A673 (cell line): ENCODE measurements at regions not wholly inside any gene's neighbourhood (a gene's known extent, or its start where the extent isn't known, plus 50 kb on each side); places are given as distances from the start of the nearest gene placed in this dataset.

Source experiments
- BruUV-seq: library from RNA; stranded (reverse); fragments of 400-500 nt; replicated peaks from 2 replicates; lab custom pipeline; 2021; lab: Mats Ljungman, UMichigan
- CTCF ChIA-PET: fragments of 300-600 bp; sonication (Branson Sonifier 250); formaldehyde crosslinking; loops from one replicate; lab custom pipeline; 2022; ENCODE audit warnings: antibody characterized with exemption; lab: Charles Lee
- POLR2A ChIA-PET: fragments of 300-600 bp; sonication (Branson Sonifier 250); formaldehyde crosslinking; loops from one replicate; lab custom pipeline; 2022; ENCODE audit warnings: antibody characterized with exemption; ENCODE audit not compliant: low non-redundant PET; lab: Charles Lee
- DNase-seq: peaks from one replicate; pipeline ENCODE4 v3.0.0-alpha.2; 2015; ENCODE audit warnings: low spot score
- H3K27ac ChIP-seq: fragments of 200-600 bp; sonication (generic); 2 replicates; pipeline ENCODE4 v1.5.1; 2016; ENCODE audit warnings: mixed run types, low read depth, mild to moderate bottlenecking, mixed read lengths, antibody characterized with exemption, low read length; ENCODE audit not compliant: poor library complexity, severe bottlenecking
- H3K27me3 ChIP-seq: fragments of 200-600 bp; sonication (generic); replicated peaks from 2 replicates; pipeline ENCODE4 v1.6.1; 2017; ENCODE audit warnings: mixed run types, low read depth, mild to moderate bottlenecking, mixed read lengths, antibody characterized with exemption, low read length; ENCODE audit not compliant: insufficient read depth, poor library complexity
- H3K36me3 ChIP-seq: fragments of 200-600 bp; sonication (generic); 2 replicates; pipeline ENCODE4 v1.6.1; 2016; ENCODE audit warnings: mixed run types, mild to moderate bottlenecking, mixed read lengths, antibody characterized with exemption, low read length; ENCODE audit not compliant: insufficient read depth, poor library complexity, severe bottlenecking
- H3K4me1 ChIP-seq: fragments of 200-600 bp; sonication (generic); 2 replicates; pipeline ENCODE4 v1.6.1; 2017; ENCODE audit warnings: mixed run types, mild to moderate bottlenecking, mixed read lengths, antibody characterized with exemption, low read length; ENCODE audit not compliant: insufficient read depth, poor library complexity, severe bottlenecking
- H3K4me3 ChIP-seq: fragments of 200-600 bp; sonication (generic); 2 replicates; pipeline ENCODE4 v1.5.1; 2016; ENCODE audit warnings: low read depth, mixed run types, mild to moderate bottlenecking, mixed read lengths, low read length; ENCODE audit not compliant: poor library complexity, severe bottlenecking
- H3K9me3 ChIP-seq: fragments of 200-600 bp; sonication (generic); 2 replicates; pipeline ENCODE4 v1.6.1; 2016; ENCODE audit warnings: mixed run types, low read depth, mild to moderate bottlenecking, mixed read lengths, antibody characterized with exemption, low read length; ENCODE audit not compliant: poor library complexity, severe bottlenecking
- EZH2 ChIP-seq: fragments of 200-600 bp; sonication (generic); IDR thresholded peaks from 2 replicates; pipeline ENCODE4 v1.6.1; 2017; ENCODE audit warnings: borderline replicate concordance, low read depth, mild to moderate bottlenecking, mixed read lengths, antibody characterized with exemption, low read length; ENCODE audit not compliant: poor library complexity, severe bottlenecking
- intact Hi-C: fragments of 100-400 bp; cut with micrococcal nuclease; formaldehyde crosslinking; loops from one replicate; pipeline ENCODE4 v1.10.0; 2022; ENCODE audit not compliant: unreplicated experiment
- TF ChIP-seq, protein P1 (sequence below): fragments of 300-800, 200-600 bp; sonication (generic); conservative IDR thresholded peaks from 2 replicates; pipeline ENCODE4 v1.5.1; 2017; ENCODE audit warnings: low read depth, mild to moderate bottlenecking, antibody characterized with exemption, low read length, moderate library complexity, mixed read lengths

DNA sequence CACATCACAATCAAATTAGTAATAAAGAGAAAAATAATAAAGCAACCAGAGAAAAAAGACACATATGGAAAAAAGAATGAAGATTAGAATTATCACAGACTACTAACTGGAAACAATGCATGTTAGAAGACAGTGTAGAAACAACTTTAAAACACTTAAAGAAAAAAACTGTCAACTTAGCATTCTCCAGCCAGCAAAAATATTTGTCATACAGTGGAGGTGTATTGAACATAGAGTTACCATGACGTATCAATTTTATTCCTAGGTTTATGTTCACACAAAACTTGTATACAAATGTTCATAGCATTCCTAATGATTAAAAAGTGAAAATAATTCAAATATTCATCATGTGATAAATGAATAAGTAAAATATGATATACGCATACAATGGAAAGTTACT is 61.5 kb upstream of the ADAM23 start:
- TF ChIP-seq EZH2: no peak
- TF ChIP-seq, protein P1, sequence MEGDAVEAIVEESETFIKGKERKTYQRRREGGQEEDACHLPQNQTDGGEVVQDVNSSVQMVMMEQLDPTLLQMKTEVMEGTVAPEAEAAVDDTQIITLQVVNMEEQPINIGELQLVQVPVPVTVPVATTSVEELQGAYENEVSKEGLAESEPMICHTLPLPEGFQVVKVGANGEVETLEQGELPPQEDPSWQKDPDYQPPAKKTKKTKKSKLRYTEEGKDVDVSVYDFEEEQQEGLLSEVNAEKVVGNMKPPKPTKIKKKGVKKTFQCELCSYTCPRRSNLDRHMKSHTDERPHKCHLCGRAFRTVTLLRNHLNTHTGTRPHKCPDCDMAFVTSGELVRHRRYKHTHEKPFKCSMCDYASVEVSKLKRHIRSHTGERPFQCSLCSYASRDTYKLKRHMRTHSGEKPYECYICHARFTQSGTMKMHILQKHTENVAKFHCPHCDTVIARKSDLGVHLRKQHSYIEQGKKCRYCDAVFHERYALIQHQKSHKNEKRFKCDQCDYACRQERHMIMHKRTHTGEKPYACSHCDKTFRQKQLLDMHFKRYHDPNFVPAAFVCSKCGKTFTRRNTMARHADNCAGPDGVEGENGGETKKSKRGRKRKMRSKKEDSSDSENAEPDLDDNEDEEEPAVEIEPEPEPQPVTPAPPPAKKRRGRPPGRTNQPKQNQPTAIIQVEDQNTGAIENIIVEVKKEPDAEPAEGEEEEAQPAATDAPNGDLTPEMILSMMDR: no peak
- intact Hi-C loops: no loop called here
- H3K4me1 ChIP-seq: no peaks in the 10 kb centered on the region
- no peak overlapping the region for H3K27ac ChIP-seq
- ChIA-PET POLR2A (no interaction called here), CTCF (no interaction called here)
- DNase-seq: no peak
- no peaks in the 10 kb centered on the region for H3K36me3 ChIP-seq
- H3K27me3 ChIP-seq: no peaks in the 10 kb centered on the region
- no peak overlapping the region for H3K4me3 ChIP-seq
- H3K9me3 ChIP-seq: no peaks in the 10 kb centered on the region
- no TSS peak for BruUV-seq

- POLR2A ChIA-PET: no interaction called here
- no peak for DNase-seq
- no peak overlapping the region for H3K27ac ChIP-seq
- H3K9me3 ChIP-seq: no peaks in the 10 kb centered on the region
- no peaks in the 10 kb centered on the region for H3K4me1 ChIP-seq
- no peaks in the 10 kb centered on the region for H3K36me3 ChIP-seq
- H3K27me3 ChIP-seq: no peaks in the 10 kb centered on the region
- CTCF ChIA-PET: interaction anchor here (0.6 kb wide), 1 partner anchor 1687 kb away, joined by 3 read pairs; no protein-coding TSS in a partner anchor
- TF ChIP-seq EZH2: no peak
- TF ChIP-seq, protein P1: no peak
- no peak overlapping the region for H3K4me3 ChIP-seq
- no TSS peak for BruUV-seq
- intact Hi-C loops: no loop called here
Measured at GRCh38 chr2:206383669-206384068, 59.7 kb upstream of the ADAM23 start.

GRCh38 chr2:206387808-206388207 is 55.5 kb upstream of the ADAM23 start:
- no peak overlapping the region for H3K4me3 ChIP-seq
- CTCF ChIA-PET: no interaction called here

More at GRCh38 chr2:206387808-206388207, 55.5 kb upstream of the ADAM23 start:
- Histone ChIP-seq H3K36me3 (no peaks in the 10 kb centered on the region), H3K4me1 (no peaks in the 10 kb centered on the region), H3K9me3 (no peaks in the 10 kb centered on the region), H3K27me3 (no peaks in the 10 kb centered on the region), H3K27ac (no peak overlapping the region)
- DNase-seq: no peak
- intact Hi-C loops: no loop called here
- TF ChIP-seq, protein P1: no peak
- TF ChIP-seq EZH2: no peak
- POLR2A ChIA-PET: no interaction called here
- no TSS peak for BruUV-seq
